ENCODE measurements at regions not wholly inside any gene's neighbourhood (a gene's known extent, or its start where the extent isn't known, plus 50 kb on each side); places are given as distances from the start of the nearest gene placed in this dataset.

- POLR2A ChIA-PET = no interaction called here
- no peak overlapping the region for H3K4me3 Mint-ChIP-seq
Measured at GRCh38 chr12:127241072-127241817, 1025.7 kb upstream of the TMEM132C start.

GRCh38 chr12:127245009-127245408, 1022.0 kb upstream of the TMEM132C start:
- no peak for ATAC-seq

More at GRCh38 chr12:127241072-127241817, 1025.7 kb upstream of the TMEM132C start:
- Mint-ChIP-seq H3K36me3 (ENCODE audit: low read depth) (no peaks in the 10 kb centered on the region), H3K27me3 (no peaks in the 10 kb centered on the region), H3K4me1 (ENCODE audit: low read depth) (no peaks in the 10 kb centered on the region), H3K9me3 (no peaks in the 10 kb centered on the region), H3K27ac (no peak overlapping the region)
- CTCF ChIA-PET = no interaction called here
- no peak for TF ChIP-seq CTCF (IDR thresholded peaks at IDR 0.05)
- no peak for ATAC-seq
- intact Hi-C loops (cut with micrococcal nuclease) = no loop called here
- no peak for DNase-seq

GRCh38 chr12:127245437-127245836, 1021.5 kb upstream of the TMEM132C start:
- Mint-ChIP-seq H3K4me3 (no peak overlapping the region), H3K36me3 (ENCODE audit: low read depth) (no peaks in the 10 kb centered on the region), H3K9me3 (no peaks in the 10 kb centered on the region), H3K27me3 (no peaks in the 10 kb centered on the region), H3K27ac (no peak overlapping the region), H3K4me1 (ENCODE audit: low read depth) (no peaks in the 10 kb centered on the region)
- POLR2A ChIA-PET = no interaction called here
- DNase-seq (no peak), ATAC-seq (no peak)
- CTCF ChIA-PET = no interaction called here
- intact Hi-C loops (cut with micrococcal nuclease) = no loop called here
- no peak for TF ChIP-seq CTCF (IDR thresholded peaks at IDR 0.05)

More at GRCh38 chr12:127245009-127245408, 1022.0 kb upstream of the TMEM132C start:
- ChIA-PET CTCF (no interaction called here), POLR2A (no interaction called here)
- TF ChIP-seq CTCF (IDR thresholded peaks at IDR 0.05) = no peak
- intact Hi-C loops (cut with micrococcal nuclease) = no loop called here
- H3K27ac Mint-ChIP-seq = no peak overlapping the region
- H3K27me3 Mint-ChIP-seq = no peaks in the 10 kb centered on the region
- H3K36me3 Mint-ChIP-seq (ENCODE audit: low read depth) = no peaks in the 10 kb centered on the region
- H3K9me3 Mint-ChIP-seq = no peaks in the 10 kb centered on the region
- H3K4me3 Mint-ChIP-seq = no peak overlapping the region
- no peak for DNase-seq
- no peaks in the 10 kb centered on the region for H3K4me1 Mint-ChIP-seq (ENCODE audit: low read depth)

- no peaks in the 10 kb centered on the region for H3K27me3 Mint-ChIP-seq
- H3K36me3 Mint-ChIP-seq (ENCODE audit: low read depth) = no peaks in the 10 kb centered on the region
- H3K27ac Mint-ChIP-seq = no peak overlapping the region
- H3K9me3 Mint-ChIP-seq = no peaks in the 10 kb centered on the region
- intact Hi-C loops (cut with micrococcal nuclease) = no loop called here
- ATAC-seq (no peak), DNase-seq (no peak)
- no peak for TF ChIP-seq CTCF (IDR thresholded peaks at IDR 0.05)
- H3K4me1 Mint-ChIP-seq (ENCODE audit: low read depth) = no peaks in the 10 kb centered on the region
- ChIA-PET POLR2A (no interaction called here), CTCF (no interaction called here)
- no peak overlapping the region for H3K4me3 Mint-ChIP-seq
Measured at GRCh38 chr12:127247937-127248336, 1019.0 kb upstream of the TMEM132C start.

GRCh38 chr12:127249428-127249827, 1017.5 kb upstream of the TMEM132C start:
- Mint-ChIP-seq H3K9me3 (no peaks in the 10 kb centered on the region), H3K4me1 (ENCODE audit: low read depth) (no peaks in the 10 kb centered on the region), H3K27me3 (no peaks in the 10 kb centered on the region), H3K36me3 (ENCODE audit: low read depth) (no peaks in the 10 kb centered on the region), H3K4me3 (no peak overlapping the region), H3K27ac (no peak overlapping the region)
- intact Hi-C loops (cut with micrococcal nuclease) = no loop called here
- ChIA-PET POLR2A (no interaction called here), CTCF (no interaction called here)
- ATAC-seq = no peak
- DNase-seq = no peak
- no peak for TF ChIP-seq CTCF (IDR thresholded peaks at IDR 0.05)
